ENCODE measurements at regions not wholly inside any gene's neighbourhood (a gene's known extent, or its start where the extent isn't known, plus 50 kb on each side); places are given as distances from the start of the nearest gene placed in this dataset.
"Not testable (repeated sequence)": the region's sequence is repeated elsewhere in the genome, so short reads cannot be mapped to it uniquely, and the experiment has no call there.

DNA sequence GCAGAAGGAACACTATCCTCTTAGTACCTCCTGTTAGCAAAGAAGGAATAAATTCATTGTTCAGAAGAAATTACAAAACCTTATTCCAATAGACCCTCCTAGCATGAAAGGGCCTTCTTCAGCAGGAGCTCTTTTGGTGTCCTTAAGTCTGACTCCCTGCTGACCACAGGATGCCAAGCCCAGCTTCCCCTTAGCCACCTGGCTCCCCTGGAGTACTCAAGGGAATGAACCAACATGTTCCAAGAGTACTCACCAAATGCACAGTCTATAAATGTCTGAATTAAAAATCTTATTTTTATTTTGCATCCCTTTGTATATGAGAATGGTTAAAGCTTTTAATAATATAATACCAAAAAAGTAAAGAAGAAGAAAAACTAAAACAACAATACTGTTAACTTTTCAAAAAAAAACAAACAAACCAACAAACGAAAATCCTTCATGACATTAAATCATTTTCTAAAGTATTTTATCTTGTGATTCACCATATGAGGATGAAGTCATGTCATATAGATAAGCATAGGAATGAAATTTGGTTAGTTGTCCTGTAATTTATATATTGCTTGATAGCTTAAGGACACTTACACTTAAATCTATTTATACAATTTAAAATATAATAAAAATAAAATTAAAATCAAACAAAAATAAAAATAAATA lies 1355.1 kb downstream of the HACE1 start:
- DNase-seq = no peak

GRCh38 chr6:103496588-103496987 lies 1363.1 kb downstream of the HACE1 start:
- DNase-seq = not testable (repeated sequence)

- no peak for DNase-seq
These were observed 1403.1 kb downstream of the HACE1 start for GRCh38 chr6:103456652-103457051.

GRCh38 chr6:103455275-103455674 lies 1404.4 kb downstream of the HACE1 start:
- DNase-seq = no peak

- no peak for DNase-seq
These were observed 1450.2 kb downstream of the HACE1 start for GRCh38 chr6:103409475-103409874.

- DNase-seq = no peak
These were observed 1454.4 kb downstream of the HACE1 start for GRCh38 chr6:103405321-103405720.

GRCh38 chr6:103404799-103405198 lies 1454.9 kb downstream of the HACE1 start:
- no peak for DNase-seq

GRCh38 chr6:103396768-103397167 lies 1463.0 kb downstream of the HACE1 start:
- DNase-seq = no peak

DNA sequence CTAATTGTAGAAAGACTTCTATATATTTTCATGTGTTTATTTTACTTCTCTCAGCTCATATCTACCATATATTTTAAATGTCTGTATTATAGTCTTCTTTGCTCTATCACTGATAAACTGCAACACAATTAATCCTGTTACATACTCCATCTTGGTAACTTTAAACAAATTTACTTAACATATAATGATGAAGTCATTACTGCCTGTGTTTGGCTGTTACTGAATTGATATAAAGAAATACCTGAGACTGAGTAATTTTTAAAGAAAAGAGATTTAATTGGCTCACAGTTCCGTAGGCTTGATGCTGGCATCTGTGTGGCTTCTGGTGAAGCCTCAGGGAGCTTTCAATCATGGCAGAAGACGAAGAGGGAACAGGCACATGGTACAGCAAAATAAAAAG lies 1480.4 kb downstream of the HACE1 start:
- no peak for DNase-seq

DNA sequence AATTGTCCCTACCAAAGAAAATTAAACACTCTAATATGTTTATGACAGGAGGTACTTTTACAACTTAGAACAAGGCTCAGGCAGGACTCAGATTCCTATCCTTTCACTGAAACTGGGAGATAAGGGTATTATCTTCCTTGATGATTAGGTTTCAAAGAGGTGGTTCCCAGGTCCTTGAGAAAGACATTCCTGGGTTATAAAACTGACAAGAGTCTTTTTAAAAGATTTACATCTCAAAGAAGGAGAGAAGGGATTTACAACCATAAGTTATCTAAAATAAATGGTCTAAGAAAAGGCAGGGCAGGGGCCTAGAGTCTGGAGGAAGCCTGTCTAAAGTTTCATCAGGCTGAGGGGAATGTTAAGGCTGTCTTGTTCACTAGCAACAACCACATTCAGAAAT lies 1492.5 kb downstream of the HACE1 start:
- DNase-seq = no peak

- DNase-seq = no peak
These were observed 1503.2 kb downstream of the HACE1 start for GRCh38 chr6:103356531-103356930.

DNA sequence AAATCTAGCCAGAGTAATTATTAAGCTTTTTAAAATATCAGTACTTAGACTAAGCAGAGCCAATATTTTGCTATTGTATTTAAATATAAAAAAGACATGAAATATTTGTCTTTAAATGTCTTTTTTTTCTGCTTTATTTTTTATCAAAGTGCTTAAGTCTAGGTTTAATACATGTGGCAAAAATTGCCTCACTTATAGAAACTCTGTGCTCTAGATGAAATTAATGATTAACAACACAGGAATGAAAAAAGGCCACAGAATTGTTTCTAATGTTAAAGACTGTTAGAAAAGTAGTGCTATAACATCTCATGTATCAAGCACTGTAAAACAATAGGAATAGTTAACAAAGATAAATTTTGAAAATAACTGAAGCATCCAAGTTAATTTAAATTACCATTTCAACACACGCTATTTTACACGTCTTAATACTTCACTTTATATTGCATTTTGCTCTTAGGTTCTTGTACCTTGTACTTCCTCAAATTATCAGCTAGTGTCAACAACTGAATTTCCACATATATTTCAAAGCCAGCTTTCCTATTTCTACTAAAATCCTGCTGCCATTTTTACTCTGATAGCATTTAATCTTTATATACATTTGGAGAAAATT lies 1515.1 kb downstream of the HACE1 start:
- no peak for DNase-seq

- no peak for DNase-seq
These were observed 1524.3 kb downstream of the HACE1 start for GRCh38 chr6:103335412-103335811.

- no peak for DNase-seq
These were observed 1532.7 kb downstream of the HACE1 start for GRCh38 chr6:103326760-103327757.

DNA sequence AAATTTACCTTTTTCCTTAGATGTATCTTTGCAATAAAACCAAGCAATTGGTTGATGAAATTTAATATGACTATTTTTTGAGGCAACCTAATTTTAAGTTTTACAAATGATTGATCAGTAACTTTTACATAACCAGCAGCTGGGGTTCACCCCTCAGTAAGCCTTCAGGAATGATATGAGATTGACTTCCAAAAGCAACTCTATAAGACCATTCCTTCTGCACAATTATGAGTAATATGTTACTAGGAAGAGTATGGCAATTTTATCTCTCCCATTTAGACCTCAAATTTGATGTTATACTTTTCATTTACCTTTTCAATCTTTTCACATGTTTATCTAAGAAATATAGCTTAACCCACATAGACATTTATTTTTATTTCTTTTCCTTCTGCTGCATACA lies 1546.3 kb downstream of the HACE1 start:
- DNase-seq = no peak

- not testable (repeated sequence) for DNase-seq
These were observed 1565.3 kb downstream of the HACE1 start for GRCh38 chr6:103294376-103294775.

- DNase-seq = no peak
These were observed 1574.9 kb downstream of the HACE1 start for GRCh38 chr6:103284835-103285234.

DNA sequence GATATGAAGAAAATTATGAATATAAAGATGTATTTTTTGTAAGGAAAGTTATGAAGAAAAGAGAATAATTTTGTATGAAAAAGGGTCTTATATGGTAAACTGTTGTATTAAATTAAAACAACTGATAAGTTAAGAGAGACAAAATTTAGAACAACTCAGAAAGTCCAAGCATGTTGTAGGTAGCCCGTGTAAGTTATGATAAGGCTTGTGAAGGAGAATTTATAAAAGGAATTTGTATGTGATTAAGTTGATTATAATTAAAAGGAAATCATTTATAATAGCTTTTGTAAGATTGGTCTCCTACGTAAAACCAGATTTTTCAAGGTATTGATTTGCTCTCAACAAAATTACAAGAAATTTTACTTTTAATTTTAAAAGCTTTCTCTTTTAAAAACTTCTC lies 1579.3 kb downstream of the HACE1 start:
- DNase-seq = no peak

- no peak for DNase-seq
These were observed 1581.8 kb downstream of the HACE1 start for GRCh38 chr6:103277936-103278335.

DNA sequence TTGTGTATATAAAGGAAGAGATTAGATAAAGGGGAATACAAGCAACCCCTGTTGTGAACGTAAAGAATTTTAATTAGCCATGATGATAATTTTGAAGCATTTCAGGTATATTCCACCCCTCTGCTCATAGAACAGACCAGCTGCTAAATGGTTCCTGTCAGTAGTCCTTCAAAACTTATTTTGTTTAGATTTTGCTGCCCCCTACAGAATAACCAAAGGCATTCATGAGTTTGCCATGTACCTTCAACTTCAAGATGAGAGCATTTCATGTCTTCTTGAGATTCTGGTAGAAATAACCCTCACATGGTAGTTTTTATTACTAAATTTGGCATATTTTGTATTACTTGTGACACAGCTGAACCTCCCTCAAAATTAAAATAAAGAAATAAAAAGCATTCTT lies 1586.7 kb downstream of the HACE1 start:
- DNase-seq = no peak

DNA sequence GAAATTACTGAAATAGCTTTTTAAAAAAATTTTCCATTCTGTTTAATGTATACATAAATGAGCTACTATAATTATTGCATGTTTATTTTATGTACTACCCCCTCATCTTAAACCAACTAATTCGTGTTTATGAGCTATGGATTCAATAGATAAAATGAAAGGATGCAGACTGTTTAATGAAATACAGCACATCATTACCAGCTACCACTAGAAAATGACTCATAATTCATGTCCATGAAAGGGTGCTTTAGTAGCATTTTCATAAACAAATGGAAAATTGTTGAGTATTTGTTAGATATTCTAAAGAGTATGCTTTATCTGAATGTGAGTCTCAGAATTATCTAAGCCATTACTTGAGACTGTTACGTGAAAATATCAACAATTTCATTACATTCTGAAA lies 1590.1 kb downstream of the HACE1 start:
- no peak for DNase-seq

- no peak for DNase-seq
These were observed 1591.4 kb downstream of the HACE1 start for GRCh38 chr6:103268335-103268734.

- no peak for DNase-seq
These were observed 1595.7 kb downstream of the HACE1 start for GRCh38 chr6:103264020-103264419.

DNA sequence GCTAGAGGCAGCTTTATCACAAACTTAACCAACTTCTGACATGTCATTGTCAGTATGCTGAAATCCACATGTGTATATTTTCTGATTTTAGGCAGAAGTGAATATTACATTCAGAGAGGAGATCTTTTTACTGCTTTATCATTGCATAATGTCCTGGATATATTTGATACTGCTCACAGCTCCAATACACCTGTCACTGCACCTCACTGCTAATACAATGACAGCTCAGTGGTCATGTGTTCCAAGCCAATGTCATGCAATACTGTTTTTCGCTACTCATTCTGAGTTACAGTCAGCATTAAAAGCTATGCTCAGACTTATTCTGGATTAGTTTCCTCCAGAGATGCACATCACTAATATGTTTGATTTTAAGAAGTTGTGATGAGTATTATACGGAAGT lies 1604.6 kb downstream of the HACE1 start:
- DNase-seq = no peak
